Loucy (cell line): ENCODE measurements at regions not wholly inside any gene's neighbourhood (a gene's known extent, or its start where the extent isn't known, plus 50 kb on each side); places are given as distances from the start of the nearest gene placed in this dataset.

ENCODE experiments used
- CTCF ChIP-seq: fragments of 200-600 bp; sonication (generic); conservative IDR thresholded peaks from 2 replicates; pipeline ENCODE4 v1.5.1; 2014; ENCODE audit warnings: mild to moderate bottlenecking, antibody characterized with exemption, low read length
- EZH2phosphoT487 ChIP-seq: fragments of 200-600 bp; IDR thresholded peaks from 2 replicates; pipeline ENCODE4 v1.6.1; 2018; ENCODE audit warnings: antibody characterized with exemption, mild to moderate bottlenecking, moderate library complexity, borderline replicate concordance

GRCh38 chr2:147509821-147510220 is 335.0 kb upstream of the ACVR2A start:
- TF ChIP-seq CTCF (no peak), EZH2phosphoT487 (no peak)
